ENCODE measurements at regions not wholly inside any gene's neighbourhood (a gene's known extent, or its start where the extent isn't known, plus 50 kb on each side); places are given as distances from the start of the nearest gene placed in this dataset.
"Not testable (repeated sequence)": the region's sequence is repeated elsewhere in the genome, so short reads cannot be mapped to it uniquely, and the experiment has no call there.

GRCh38 chr16:18213810-18214209, 122.7 kb downstream of the NPIPA8 start:
- CTCF ChIA-PET; H3K27ac Mint-ChIP-seq; H3K79me2 ChIP-seq (ENCODE audit: control insufficient read depth, insufficient read depth, low read length); H3K4me1 ChIP-seq (ENCODE audit: control insufficient read depth in 2 of 2, insufficient read depth in 2 of 2, low read length in 2 of 2); H3K9ac ChIP-seq (ENCODE audit: low read length); intact Hi-C loops (cut with micrococcal nuclease); H3K4me1 Mint-ChIP-seq; POLR2A ChIA-PET; DNase-seq; H3K4me3 ChIP-seq (ENCODE audit: control extremely low read depth in 1 of 5, extremely low read depth in 1 of 5, insufficient read depth in 1 of 5, low read depth in 2 of 5, low read length in 4 of 5); H3K27me3 ChIP-seq (replicated peaks in 1 of 4; ENCODE audit: control extremely low read depth in 1 of 4, control insufficient read depth in 3 of 4, insufficient read depth in 4 of 4, low read length in 3 of 4); ATAC-seq (ENCODE audit: low read depth); H2AFZ ChIP-seq (ENCODE audit: insufficient read depth, low read depth, low read length, poor library complexity, severe bottlenecking); H3K27me3 Mint-ChIP-seq; H3K9me3 ChIP-seq (ENCODE audit: control extremely low read depth in 1 of 3, control insufficient read depth in 2 of 3, insufficient read depth in 1 of 3, low read length in 2 of 3); H3K36me3 ChIP-seq (replicated peaks in 1 of 2; ENCODE audit: control extremely low read depth in 1 of 2, control insufficient read depth in 1 of 2, extremely low read depth in 1 of 2, insufficient read depth in 2 of 2, low read length in 1 of 2); H4K20me1 ChIP-seq (ENCODE audit: control insufficient read depth, insufficient read depth, low read length, poor library complexity, severe bottlenecking); H3K9me3 Mint-ChIP-seq (ENCODE audit: insufficient read depth); H3K4me2 ChIP-seq (replicated peaks; ENCODE audit: low read depth, low read length, poor library complexity, severe bottlenecking); H3K27ac ChIP-seq (ENCODE audit: low read length in 2 of 2); H3K4me3 Mint-ChIP-seq: not testable (repeated sequence)
- WGBS (ENCODE audit: insufficient coverage) = no CpG with 5 or more reads among the region's 4 CpGs

GRCh38 chr16:18211505-18211904, 125.0 kb downstream of the NPIPA8 start:
- H3K4me3 ChIP-seq (ENCODE audit: control extremely low read depth in 1 of 5, extremely low read depth in 1 of 5, insufficient read depth in 1 of 5, low read depth in 2 of 5, low read length in 4 of 5); intact Hi-C loops (cut with micrococcal nuclease); H3K27ac ChIP-seq (ENCODE audit: low read length in 2 of 2); CTCF ChIA-PET; H3K27me3 Mint-ChIP-seq; H3K27ac Mint-ChIP-seq; POLR2A ChIA-PET; H3K9me3 Mint-ChIP-seq (ENCODE audit: insufficient read depth); H2AFZ ChIP-seq (ENCODE audit: insufficient read depth, low read depth, low read length, poor library complexity, severe bottlenecking); H3K9me3 ChIP-seq (ENCODE audit: control extremely low read depth in 1 of 3, control insufficient read depth in 2 of 3, insufficient read depth in 1 of 3, low read length in 2 of 3); H3K4me3 Mint-ChIP-seq; H3K36me3 ChIP-seq (replicated peaks in 1 of 2; ENCODE audit: control extremely low read depth in 1 of 2, control insufficient read depth in 1 of 2, extremely low read depth in 1 of 2, insufficient read depth in 2 of 2, low read length in 1 of 2); H3K9ac ChIP-seq (ENCODE audit: low read length); H3K4me1 ChIP-seq (ENCODE audit: control insufficient read depth in 2 of 2, insufficient read depth in 2 of 2, low read length in 2 of 2); H3K4me2 ChIP-seq (replicated peaks; ENCODE audit: low read depth, low read length, poor library complexity, severe bottlenecking); DNase-seq; H3K27me3 ChIP-seq (replicated peaks in 1 of 4; ENCODE audit: control extremely low read depth in 1 of 4, control insufficient read depth in 3 of 4, insufficient read depth in 4 of 4, low read length in 3 of 4); H3K79me2 ChIP-seq (ENCODE audit: control insufficient read depth, insufficient read depth, low read length); H3K4me1 Mint-ChIP-seq; ATAC-seq (ENCODE audit: low read depth); H4K20me1 ChIP-seq (ENCODE audit: control insufficient read depth, insufficient read depth, low read length, poor library complexity, severe bottlenecking): not testable (repeated sequence)
- WGBS (ENCODE audit: insufficient coverage) = no CpG with 5 or more reads among the region's 4 CpGs

GRCh38 chr16:18204786-18205185, 131.8 kb downstream of the NPIPA8 start:
- H3K27ac ChIP-seq (ENCODE audit: low read length in 2 of 2); H3K4me1 ChIP-seq (ENCODE audit: control insufficient read depth in 2 of 2, insufficient read depth in 2 of 2, low read length in 2 of 2); H3K27me3 ChIP-seq (replicated peaks in 1 of 4; ENCODE audit: control extremely low read depth in 1 of 4, control insufficient read depth in 3 of 4, insufficient read depth in 4 of 4, low read length in 3 of 4); H3K27me3 Mint-ChIP-seq; H4K20me1 ChIP-seq (ENCODE audit: control insufficient read depth, insufficient read depth, low read length, poor library complexity, severe bottlenecking); H3K27ac Mint-ChIP-seq; POLR2A ChIA-PET; H3K4me3 Mint-ChIP-seq; H3K9me3 Mint-ChIP-seq (ENCODE audit: insufficient read depth); H3K4me2 ChIP-seq (replicated peaks; ENCODE audit: low read depth, low read length, poor library complexity, severe bottlenecking); H3K4me1 Mint-ChIP-seq; DNase-seq; CTCF ChIA-PET; ATAC-seq (ENCODE audit: low read depth); H3K4me3 ChIP-seq (ENCODE audit: control extremely low read depth in 1 of 5, extremely low read depth in 1 of 5, insufficient read depth in 1 of 5, low read depth in 2 of 5, low read length in 4 of 5); H2AFZ ChIP-seq (ENCODE audit: insufficient read depth, low read depth, low read length, poor library complexity, severe bottlenecking); intact Hi-C loops (cut with micrococcal nuclease); H3K9ac ChIP-seq (ENCODE audit: low read length); H3K9me3 ChIP-seq (ENCODE audit: control extremely low read depth in 1 of 3, control insufficient read depth in 2 of 3, insufficient read depth in 1 of 3, low read length in 2 of 3); H3K79me2 ChIP-seq (ENCODE audit: control insufficient read depth, insufficient read depth, low read length); H3K36me3 ChIP-seq (replicated peaks in 1 of 2; ENCODE audit: control extremely low read depth in 1 of 2, control insufficient read depth in 1 of 2, extremely low read depth in 1 of 2, insufficient read depth in 2 of 2, low read length in 1 of 2): not testable (repeated sequence)
- WGBS (ENCODE audit: insufficient coverage) = no CpG with 5 or more reads among the region's 1 CpG

GRCh38 chr16:18204309-18204708, 132.2 kb downstream of the NPIPA8 start:
- H2AFZ ChIP-seq (ENCODE audit: insufficient read depth, low read depth, low read length, poor library complexity, severe bottlenecking); POLR2A ChIA-PET; CTCF ChIA-PET; H3K27me3 Mint-ChIP-seq; H3K27ac ChIP-seq (ENCODE audit: low read length in 2 of 2); H3K4me1 ChIP-seq (ENCODE audit: control insufficient read depth in 2 of 2, insufficient read depth in 2 of 2, low read length in 2 of 2); H4K20me1 ChIP-seq (ENCODE audit: control insufficient read depth, insufficient read depth, low read length, poor library complexity, severe bottlenecking); H3K4me3 Mint-ChIP-seq; DNase-seq; H3K27me3 ChIP-seq (replicated peaks in 1 of 4; ENCODE audit: control extremely low read depth in 1 of 4, control insufficient read depth in 3 of 4, insufficient read depth in 4 of 4, low read length in 3 of 4); H3K9ac ChIP-seq (ENCODE audit: low read length); H3K4me3 ChIP-seq (ENCODE audit: control extremely low read depth in 1 of 5, extremely low read depth in 1 of 5, insufficient read depth in 1 of 5, low read depth in 2 of 5, low read length in 4 of 5); intact Hi-C loops (cut with micrococcal nuclease); H3K79me2 ChIP-seq (ENCODE audit: control insufficient read depth, insufficient read depth, low read length); H3K4me2 ChIP-seq (replicated peaks; ENCODE audit: low read depth, low read length, poor library complexity, severe bottlenecking); H3K9me3 Mint-ChIP-seq (ENCODE audit: insufficient read depth); H3K9me3 ChIP-seq (ENCODE audit: control extremely low read depth in 1 of 3, control insufficient read depth in 2 of 3, insufficient read depth in 1 of 3, low read length in 2 of 3); H3K36me3 ChIP-seq (replicated peaks in 1 of 2; ENCODE audit: control extremely low read depth in 1 of 2, control insufficient read depth in 1 of 2, extremely low read depth in 1 of 2, insufficient read depth in 2 of 2, low read length in 1 of 2); H3K27ac Mint-ChIP-seq; ATAC-seq (ENCODE audit: low read depth); H3K4me1 Mint-ChIP-seq: not testable (repeated sequence)
- no CpG with 5 or more reads among the region's 3 CpGs for WGBS (ENCODE audit: insufficient coverage)

Measured in B cell (primary cell).